OCI-LY7 (cell line): ENCODE measurements at regions not wholly inside any gene's neighbourhood (a gene's known extent, or its start where the extent isn't known, plus 50 kb on each side); places are given as distances from the start of the nearest gene placed in this dataset.

Source experiments
- BruUV-seq: library from RNA; stranded (reverse); fragments of 400-500 nt; replicated peaks from 2 replicates; lab custom pipeline; 2021; lab: Mats Ljungman, UMichigan
- CTCF ChIA-PET: fragments of 300-600 bp; sonication (Branson Sonifier 250); formaldehyde crosslinking; loops from one replicate; lab custom pipeline; 2022; ENCODE audit warnings: antibody characterized with exemption; ENCODE audit not compliant: unreplicated experiment; lab: Charles Lee
- POLR2A ChIA-PET: fragments of 300-600 bp; sonication (Branson Sonifier 250); formaldehyde crosslinking; loops from one replicate; lab custom pipeline; 2022; ENCODE audit warnings: antibody characterized with exemption; lab: Charles Lee
- DNase-seq: peaks from one replicate; pipeline ENCODE4 v3.0.0-alpha.2; 2015; ENCODE audit warnings: low spot score
- H2AFZ ChIP-seq: fragments of 200-600 bp; sonication (generic), shearing (Covaris generic); 2 replicates; pipeline ENCODE4 v1.6.1; 2014; ENCODE audit warnings: mild to moderate bottlenecking, antibody characterized with exemption, low read length, moderate library complexity
- H3K27ac ChIP-seq: fragments of 200-600 bp; sonication (generic); 2 replicates; pipeline ENCODE4 v1.5.1; 2014; ENCODE audit warnings: mixed run types, low read depth, mild to moderate bottlenecking, moderate library complexity, low read length, inconsistent platforms; ENCODE audit not compliant: poor library complexity, severe bottlenecking
- H3K36me3 ChIP-seq: fragments of 200-600 bp; sonication (generic); 2 replicates; pipeline ENCODE4 v1.6.1; 2014; ENCODE audit warnings: mild to moderate bottlenecking, antibody characterized with exemption, low read length, moderate library complexity, mixed read lengths; ENCODE audit not compliant: insufficient read depth
- H3K4me1 ChIP-seq: fragments of 200-600 bp; sonication (generic); 2 replicates; pipeline ENCODE4 v1.5.1; 2014; ENCODE audit warnings: mild to moderate bottlenecking, low read length; ENCODE audit not compliant: insufficient read depth, poor library complexity, severe bottlenecking
- H3K4me2 ChIP-seq: fragments of 200-600 bp; sonication (generic); 2 replicates; pipeline ENCODE4 v1.6.1; 2014; ENCODE audit warnings: mild to moderate bottlenecking, low read length
- H3K4me3 ChIP-seq: fragments of 200-600 bp; sonication (generic); 2 replicates; pipeline ENCODE4 v1.5.1; 2014; ENCODE audit warnings: mild to moderate bottlenecking, low read depth, low read length; ENCODE audit not compliant: poor library complexity, severe bottlenecking
- H3K79me2 ChIP-seq: fragments of 200-600 bp; sonication (generic); 2 replicates; pipeline ENCODE4 v1.6.1; 2016; ENCODE audit warnings: low read depth, mild to moderate bottlenecking, low read length, moderate library complexity, mixed read lengths; ENCODE audit not compliant: insufficient read depth
- H3K9me2 ChIP-seq: fragments of 200-600 bp; sonication (generic); 2 replicates; pipeline ENCODE4 v1.6.1; 2016; ENCODE audit warnings: mild to moderate bottlenecking, low read length, mixed read lengths; ENCODE audit not compliant: insufficient read depth
- H3K9me3 ChIP-seq: fragments of 200-600 bp; sonication (generic); 2 replicates; pipeline ENCODE4 v1.6.1; 2014; ENCODE audit warnings: mild to moderate bottlenecking, mixed run types, low read length, mixed read lengths
- H4K20me1 ChIP-seq: fragments of 200-600 bp; sonication (generic); 2 replicates; pipeline ENCODE4 v1.6.1; 2014; ENCODE audit warnings: mild to moderate bottlenecking, antibody characterized with exemption, low read length, moderate library complexity, mixed read lengths; ENCODE audit not compliant: insufficient read depth
- CTCF ChIP-seq: fragments of 200-600 bp; sonication (generic); conservative IDR thresholded peaks from 2 replicates; pipeline ENCODE4 v1.5.1; 2014; ENCODE audit warnings: mild to moderate bottlenecking, antibody characterized with exemption, low read length, moderate library complexity, mixed read lengths
- EZH2phosphoT487 ChIP-seq: fragments of 200-600 bp; sonication (generic); IDR thresholded peaks from 2 replicates; pipeline ENCODE4 v1.6.1; 2018; ENCODE audit warnings: low read depth, borderline replicate concordance, mild to moderate bottlenecking, mixed run types, antibody characterized with exemption, low read length, moderate library complexity, mixed read lengths
- intact Hi-C: fragments of 100-400 bp; cut with micrococcal nuclease; formaldehyde crosslinking; loops from one replicate; pipeline ENCODE4 v1.10.0; 2022; ENCODE audit not compliant: unreplicated experiment

DNA sequence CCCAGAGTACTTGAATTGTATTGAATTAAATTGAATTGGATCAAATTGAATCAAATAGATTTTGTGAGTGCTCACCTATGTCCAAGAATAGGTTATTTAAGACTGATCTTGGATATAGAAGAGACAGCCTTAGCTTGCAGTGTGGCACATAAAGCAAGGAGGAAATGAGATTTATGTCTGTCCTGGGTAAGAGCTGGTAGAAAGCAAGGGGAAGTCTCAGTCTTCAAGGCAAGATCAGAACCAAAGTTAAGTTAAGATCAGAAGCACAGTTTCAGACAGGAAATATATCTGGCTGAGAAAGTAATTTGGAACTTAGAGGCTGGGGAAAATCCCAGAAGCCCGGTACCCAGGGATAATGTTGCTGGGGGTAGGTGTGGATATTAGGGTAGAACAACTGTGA, 244.4 kb upstream of the ARPP21 start:
- Histone ChIP-seq H3K4me1 (no peaks in the 10 kb centered on the region), H3K4me3 (no peak overlapping the region), H4K20me1 (no peaks in the 10 kb centered on the region), H3K36me3 (no peaks in the 10 kb centered on the region), H3K4me2 (no peak overlapping the region), H2AFZ (no peak overlapping the region), H3K79me2 (no peaks in the 10 kb centered on the region), H3K27ac (no peak overlapping the region), H3K9me2 (no peaks in the 10 kb centered on the region), H3K9me3 (peaks cover 10% of the 10 kb centered on the region; the same call in 1 of the 2 replicates)
- TF ChIP-seq EZH2phosphoT487 (no peak), CTCF (no peak)
- intact Hi-C loops = no loop called here
- no peak for DNase-seq
- ChIA-PET CTCF (no interaction called here), POLR2A (no interaction called here)
- BruUV-seq = no TSS peak

DNA sequence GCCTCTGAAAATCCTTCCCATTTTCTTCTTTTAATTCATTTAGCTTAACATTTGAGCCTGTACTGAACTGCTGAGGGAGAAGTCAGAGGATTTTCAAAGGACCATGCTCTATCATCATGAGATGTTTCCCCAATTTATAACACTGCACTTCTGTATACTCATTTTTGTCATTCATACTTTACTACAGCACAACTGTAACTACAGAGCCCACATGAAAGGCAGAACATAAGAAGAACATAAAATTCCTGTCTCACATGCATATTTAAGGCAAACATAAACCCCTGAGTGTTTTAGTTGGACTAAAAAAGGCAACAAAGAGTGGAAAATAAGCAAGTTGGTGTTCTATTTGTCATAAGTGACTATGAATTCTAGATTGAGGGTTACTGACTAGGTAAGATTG, 237.7 kb upstream of the ARPP21 start:
- Histone ChIP-seq H3K79me2 (no peaks in the 10 kb centered on the region), H3K4me3 (no peak overlapping the region), H3K36me3 (no peaks in the 10 kb centered on the region), H4K20me1 (no peaks in the 10 kb centered on the region), H3K9me2 (no peaks in the 10 kb centered on the region), H3K4me1 (no peaks in the 10 kb centered on the region), H3K27ac (no peak overlapping the region), H3K4me2 (no peak overlapping the region), H2AFZ (no peak overlapping the region), H3K9me3 (no peaks in the 10 kb centered on the region)
- no TSS peak for BruUV-seq
- CTCF ChIA-PET = no interaction called here
- TF ChIP-seq CTCF (no peak), EZH2phosphoT487 (no peak)
- POLR2A ChIA-PET = interaction anchor here (0.7 to 1.6 kb wide), 4 partner anchors 9 to 1057 kb away, joined by 3 read pairs; no protein-coding TSS in a partner anchor
- DNase-seq = no peak
- intact Hi-C loops = no loop called here

DNA sequence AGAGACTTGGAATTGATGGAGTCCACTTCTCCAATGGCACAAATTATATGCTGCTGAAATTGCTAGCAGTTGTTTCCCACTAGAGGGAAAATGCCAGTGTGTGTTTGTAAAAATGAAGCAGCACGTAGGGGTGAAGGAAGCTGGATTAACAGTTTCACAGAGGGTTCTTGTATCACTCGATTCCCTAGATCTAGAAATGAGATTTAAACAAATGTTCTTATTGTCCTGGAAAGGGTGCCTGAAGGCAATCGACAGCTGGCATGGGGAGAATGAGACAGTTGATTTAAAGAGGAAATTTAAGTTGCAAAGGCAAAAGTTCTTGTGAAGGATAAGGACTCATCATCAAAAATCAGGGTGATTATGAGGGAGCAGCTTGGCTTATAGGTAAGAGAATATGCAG, 234.8 kb upstream of the ARPP21 start:
- Histone ChIP-seq H2AFZ (peak overlapping the region; percentile 14; the same call in 1 of the 2 replicates), H3K79me2 (no peaks in the 10 kb centered on the region), H3K27ac (no peak overlapping the region), H3K4me2 (no peak overlapping the region), H4K20me1 (no peaks in the 10 kb centered on the region), H3K4me3 (no peak overlapping the region), H3K36me3 (no peaks in the 10 kb centered on the region), H3K4me1 (no peaks in the 10 kb centered on the region), H3K9me3 (no peaks in the 10 kb centered on the region), H3K9me2 (no peaks in the 10 kb centered on the region)
- DNase-seq = no peak
- intact Hi-C loops = no loop called here
- TF ChIP-seq CTCF = no peak
- BruUV-seq = no TSS peak
- POLR2A ChIA-PET = no interaction called here
- CTCF ChIA-PET = no interaction called here
